Mesendoderm (in vitro differentiated cells): ENCODE measurements at regions not wholly inside any gene's neighbourhood (a gene's known extent, or its start where the extent isn't known, plus 50 kb on each side); places are given as distances from the start of the nearest gene placed in this dataset.
"Not testable (repeated sequence)": the region's sequence is repeated elsewhere in the genome, so short reads cannot be mapped to it uniquely, and the experiment has no call there.

Source experiments
- DNase-seq: peaks from one replicate; pipeline ENCODE4 v3.0.0; 2013
- H2AK5ac ChIP-seq: 2 replicates; pipeline ENCODE4 v1.6.1; 2013; ENCODE audit warnings: low read length, inconsistent platforms
- H2BK120ac ChIP-seq: 2 replicates; pipeline ENCODE4 v1.6.1; 2013; ENCODE audit warnings: low read depth, mild to moderate bottlenecking, low read length, moderate library complexity, mixed read lengths
- H2BK15ac ChIP-seq: replicated peaks from 2 replicates; pipeline ENCODE4 v1.6.1; 2013; ENCODE audit warnings: low read depth, mild to moderate bottlenecking, moderate library complexity
- H2BK5ac ChIP-seq: 2 replicates; pipeline ENCODE4 v1.6.1; 2013; ENCODE audit warnings: low read length, inconsistent platforms
- H3K18ac ChIP-seq: 2 replicates; pipeline ENCODE4 v1.6.1; 2013; ENCODE audit warnings: mild to moderate bottlenecking, low read length, mixed read lengths
- H3K23ac ChIP-seq: one replicate; pipeline ENCODE4 v1.6.1; 2013; ENCODE audit warnings: low read length
- H3K27ac ChIP-seq: 2 replicates; pipeline ENCODE4 v1.5.1; 2013; ENCODE audit warnings: low read depth, mild to moderate bottlenecking, inconsistent platforms, low read length, moderate library complexity
- H3K27me3 ChIP-seq: 2 replicates; pipeline ENCODE4 v1.6.1; 2013; ENCODE audit warnings: low read length, control low read depth, mild to moderate bottlenecking, inconsistent platforms; ENCODE audit not compliant: insufficient read depth, poor library complexity
- H3K36me3 ChIP-seq: 2 replicates; pipeline ENCODE4 v1.6.1; 2013; ENCODE audit warnings: low read length, inconsistent platforms; ENCODE audit not compliant: control insufficient read depth, insufficient read depth
- H3K4ac ChIP-seq: one replicate; pipeline ENCODE4 v1.6.1; 2013; ENCODE audit warnings: low read depth, mild to moderate bottlenecking, low read length, moderate library complexity
- H3K4me1 ChIP-seq: 2 replicates; pipeline ENCODE4 v1.6.1; 2013; ENCODE audit warnings: low read depth, low read length, inconsistent platforms; ENCODE audit not compliant: control insufficient read depth
- H3K4me2 ChIP-seq: 2 replicates; pipeline ENCODE4 v1.6.1; 2013; ENCODE audit warnings: low read length
- H3K4me3 ChIP-seq: 2 replicates; pipeline ENCODE4 v1.5.1; 2013; ENCODE audit warnings: mild to moderate bottlenecking, low read length
- H3K56ac ChIP-seq: one replicate; pipeline ENCODE4 v1.6.1; 2013; ENCODE audit warnings: low read length
- H3K79me1 ChIP-seq: 2 replicates; pipeline ENCODE4 v1.6.1; 2013; ENCODE audit warnings: low read length, inconsistent platforms
- H3K79me2 ChIP-seq: 2 replicates; pipeline ENCODE4 v1.6.1; 2013; ENCODE audit warnings: mild to moderate bottlenecking, low read length; ENCODE audit not compliant: control insufficient read depth, insufficient read depth
- H3K9ac ChIP-seq: 2 replicates; pipeline ENCODE4 v1.6.1; 2013; ENCODE audit warnings: low read length, inconsistent platforms
- H4K5ac ChIP-seq: one replicate; pipeline ENCODE4 v1.6.1; 2013; ENCODE audit warnings: low read length
- H4K8ac ChIP-seq: one replicate; pipeline ENCODE4 v1.6.1; 2013; ENCODE audit warnings: low read depth, mild to moderate bottlenecking, control low read depth, low read length, moderate library complexity
- WGBS: extraction: QIAGEN DNeasy Blood & Tissue Kit; methylation state at CpG from one replicate; pipeline ENCODE4 v1.1.7; 2013; ENCODE audit warnings: low lambda C conversion rate, missing lambda C conversion rate; ENCODE audit not compliant: insufficient coverage; ENCODE audit errors: extremely low coverage; 5-methylcytosine and 5-hydroxymethylcytosine counted together

DNA sequence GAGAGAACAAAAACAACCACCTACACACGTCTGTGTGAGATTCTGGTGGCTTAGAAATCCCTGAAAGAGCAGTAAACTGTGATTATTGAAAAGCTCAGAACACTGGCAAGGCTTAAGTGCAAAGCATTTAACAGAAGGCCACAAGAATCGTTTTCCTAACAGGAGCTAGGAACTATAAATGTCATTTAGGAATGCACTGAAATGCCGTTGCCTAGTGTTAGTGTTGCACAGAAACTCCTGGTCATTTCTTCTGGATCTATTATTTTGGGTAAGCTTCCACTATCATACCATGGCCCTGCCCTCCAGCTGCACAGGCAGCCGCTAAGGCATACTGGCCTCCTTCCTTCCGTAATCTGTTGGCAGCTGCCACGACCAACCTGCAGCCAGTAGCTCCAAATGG, 923.2 kb downstream of the NLGN4X start:
- Histone ChIP-seq H3K4ac (no peak overlapping the region), H3K27me3 (no peaks in the 10 kb centered on the region)
- WGBS: no CpG with 5 or more reads among the region's 6 CpGs

DNA sequence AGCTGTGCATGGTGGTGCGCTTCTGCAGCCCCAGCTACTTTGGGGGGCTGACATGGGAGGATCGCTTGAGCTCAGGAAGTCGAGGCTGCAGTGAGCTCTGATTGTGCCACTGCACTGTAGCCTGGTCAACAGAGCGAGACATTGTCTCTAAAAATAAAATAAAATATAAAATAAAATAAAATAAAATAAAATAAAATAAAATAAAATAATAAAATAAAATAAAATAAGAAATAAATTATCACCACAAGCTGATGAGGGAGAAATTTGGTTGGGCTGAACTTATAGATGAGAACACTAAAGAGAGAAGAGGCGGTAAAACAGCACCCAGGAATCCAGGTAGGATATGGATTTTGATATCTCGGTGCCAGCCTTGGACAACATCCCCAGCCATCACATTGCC, 933.7 kb downstream of the NLGN4X start:
- Histone ChIP-seq H4K8ac (no peak overlapping the region), H3K23ac (no peak overlapping the region), H3K79me1 (no peaks in the 10 kb centered on the region), H2BK120ac (no peak overlapping the region), H3K4me1 (no peaks in the 10 kb centered on the region), H2BK5ac (no peak overlapping the region), H3K27me3 (no peaks in the 10 kb centered on the region), H2AK5ac (no peak overlapping the region), H3K4me3 (no peak overlapping the region), H3K4me2 (no peak overlapping the region), H3K56ac (no peak overlapping the region), H3K9ac (no peak overlapping the region), H3K27ac (no peak overlapping the region), H2BK15ac (no peak overlapping the region), H3K36me3 (no peaks in the 10 kb centered on the region), H3K79me2 (no peaks in the 10 kb centered on the region), H4K5ac (no peak overlapping the region), H3K18ac (no peak overlapping the region), H3K4ac (no peak overlapping the region)
- WGBS: no CpG with 5 or more reads among the region's 6 CpGs
- DNase-seq: no peak

More for the DNA sequence above, 923.2 kb downstream of the NLGN4X start:
- H3K36me3 ChIP-seq: no peaks in the 10 kb centered on the region
- H3K4me2 ChIP-seq: no peak overlapping the region
- no peaks in the 10 kb centered on the region for H3K79me2 ChIP-seq
- H3K4me3 ChIP-seq: no peak overlapping the region
- no peak overlapping the region for H3K9ac ChIP-seq
- no peak overlapping the region for H4K5ac ChIP-seq
- H3K79me1 ChIP-seq: no peaks in the 10 kb centered on the region
- no peak overlapping the region for H3K18ac ChIP-seq
- H3K27ac ChIP-seq: no peak overlapping the region
- DNase-seq: no peak
- H3K56ac ChIP-seq: no peak overlapping the region
- no peak overlapping the region for H2BK15ac ChIP-seq
- no peak overlapping the region for H3K23ac ChIP-seq
- H4K8ac ChIP-seq: no peak overlapping the region
- no peak overlapping the region for H2BK5ac ChIP-seq
- no peak overlapping the region for H2BK120ac ChIP-seq
- H2AK5ac ChIP-seq: no peak overlapping the region
- H3K4me1 ChIP-seq: no peaks in the 10 kb centered on the region

DNA sequence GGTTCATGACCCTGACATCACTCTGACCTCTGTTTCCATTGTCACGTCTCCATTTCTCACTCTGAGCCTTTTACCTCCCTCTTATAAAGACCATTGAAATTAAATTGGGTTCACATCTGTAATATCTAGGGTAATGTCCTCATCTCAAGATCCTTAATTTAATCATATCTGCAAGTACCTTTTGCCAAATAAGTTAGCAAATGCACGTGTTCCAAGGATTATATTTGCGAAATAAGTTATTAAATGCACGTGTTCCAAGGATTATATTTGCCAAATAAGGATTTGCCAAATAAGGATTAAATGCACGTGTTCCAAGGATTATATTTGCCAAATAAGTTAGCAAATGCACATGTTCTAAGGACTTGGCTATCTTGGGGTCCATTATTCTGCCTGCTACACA, 938.0 kb downstream of the NLGN4X start:
- no CpG with 5 or more reads among the region's 5 CpGs for WGBS
- Histone ChIP-seq H2BK5ac (no peak overlapping the region), H3K36me3 (no peaks in the 10 kb centered on the region), H3K4me2 (no peak overlapping the region), H3K4ac (no peak overlapping the region), H3K27me3 (no peaks in the 10 kb centered on the region), H3K23ac (no peak overlapping the region), H4K8ac (no peak overlapping the region), H3K56ac (no peak overlapping the region), H3K4me3 (no peak overlapping the region), H2AK5ac (no peak overlapping the region), H3K79me1 (no peaks in the 10 kb centered on the region), H2BK15ac (no peak overlapping the region), H3K4me1 (no peaks in the 10 kb centered on the region), H3K9ac (no peak overlapping the region), H3K18ac (no peak overlapping the region), H2BK120ac (no peak overlapping the region), H3K79me2 (no peaks in the 10 kb centered on the region), H4K5ac (no peak overlapping the region), H3K27ac (no peak overlapping the region)
- no peak for DNase-seq

DNA sequence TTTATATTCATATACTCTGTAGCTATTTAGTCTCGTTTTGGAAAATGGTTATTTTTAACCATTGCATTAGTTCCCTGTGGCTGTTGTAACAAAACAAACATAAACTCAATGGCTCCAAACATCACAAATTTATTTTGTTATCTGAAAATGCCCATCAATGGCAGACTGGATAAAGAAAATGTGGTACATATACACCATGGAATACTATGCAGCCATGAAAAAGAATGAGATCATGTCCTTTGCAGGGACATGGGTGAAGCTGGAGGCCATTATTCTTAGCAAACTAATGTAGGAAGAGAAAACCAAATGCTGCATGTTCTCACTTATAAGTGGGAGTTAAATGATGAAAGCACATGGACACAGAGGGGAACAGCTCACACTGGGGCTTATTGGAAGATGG, 938.7 kb downstream of the NLGN4X start:
- H3K56ac ChIP-seq, H3K18ac ChIP-seq, H3K27me3 ChIP-seq, H4K5ac ChIP-seq, H3K4me1 ChIP-seq, H2BK120ac ChIP-seq, H3K23ac ChIP-seq, H3K79me1 ChIP-seq, H3K9ac ChIP-seq, H2BK15ac ChIP-seq, H3K4ac ChIP-seq, H3K4me3 ChIP-seq, H4K8ac ChIP-seq, H2AK5ac ChIP-seq, DNase-seq, H3K36me3 ChIP-seq, H2BK5ac ChIP-seq, H3K4me2 ChIP-seq, H3K27ac ChIP-seq, H3K79me2 ChIP-seq: not testable (repeated sequence)
- WGBS: no CpG with 5 or more reads among the region's 1 CpG

DNA sequence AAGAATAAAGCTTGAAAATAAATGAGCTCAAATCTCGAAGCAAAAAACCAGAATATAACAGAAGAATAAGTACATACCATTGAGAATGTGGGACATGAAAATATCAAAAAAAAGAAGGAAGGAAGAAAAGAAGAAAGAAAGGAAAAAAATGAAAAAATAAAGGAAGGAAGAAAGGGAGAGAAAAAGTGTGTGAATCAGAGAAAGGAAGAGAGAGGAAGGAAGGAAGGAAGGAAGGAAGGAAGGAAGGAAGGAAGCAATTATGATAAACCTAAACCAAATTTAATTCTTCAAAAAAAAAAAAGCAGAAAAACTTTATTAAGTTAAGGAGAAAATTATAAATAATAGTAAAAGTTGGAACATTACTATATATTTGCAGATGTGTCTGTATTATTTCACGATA, 949.8 kb downstream of the NLGN4X start:
- Histone ChIP-seq H3K56ac (no peak overlapping the region), H2BK5ac (no peak overlapping the region), H3K4me2 (no peak overlapping the region), H3K4me1 (no peaks in the 10 kb centered on the region), H3K36me3 (no peaks in the 10 kb centered on the region), H3K4ac (no peak overlapping the region), H3K79me2 (no peaks in the 10 kb centered on the region), H3K9ac (no peak overlapping the region), H3K4me3 (no peak overlapping the region), H3K79me1 (no peaks in the 10 kb centered on the region), H2AK5ac (no peak overlapping the region), H2BK120ac (no peak overlapping the region), H3K23ac (no peak overlapping the region), H2BK15ac (no peak overlapping the region), H3K18ac (no peak overlapping the region), H3K27me3 (no peaks in the 10 kb centered on the region), H3K27ac (no peak overlapping the region), H4K5ac (no peak overlapping the region), H4K8ac (no peak overlapping the region)
- 100% methylated on average over 1 of the region's 2 CpGs for WGBS
- DNase-seq: no peak

DNA sequence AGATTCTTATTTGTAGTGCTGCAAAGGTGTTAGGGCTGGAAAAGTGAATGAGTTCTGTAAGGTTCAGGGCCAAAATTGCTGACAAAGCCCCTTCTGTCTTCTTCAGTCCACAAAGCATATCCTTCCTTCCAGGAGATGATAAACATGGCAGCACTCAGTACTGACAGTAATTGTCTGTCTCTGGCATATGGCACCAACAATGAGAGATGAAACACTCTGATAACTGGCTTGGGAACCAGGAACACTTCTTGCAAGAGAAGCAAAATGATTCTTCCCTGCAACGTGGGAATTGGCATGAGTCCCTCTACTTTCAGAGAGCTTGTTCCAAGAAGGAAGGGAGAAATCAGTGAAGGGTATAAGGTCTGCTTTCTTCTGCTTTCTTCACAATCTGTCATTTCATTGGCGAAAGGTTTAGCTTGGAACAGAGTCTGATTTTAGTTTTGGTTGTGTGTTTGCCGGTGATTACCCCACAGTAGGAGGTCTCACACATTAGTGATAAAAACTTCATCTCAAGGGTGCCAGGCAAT, 963.3 kb downstream of the NLGN4X start:
- H2AK5ac ChIP-seq: no peak overlapping the region
- H2BK5ac ChIP-seq: no peak overlapping the region
- H3K79me1 ChIP-seq: no peaks in the 10 kb centered on the region
- H3K4ac ChIP-seq: no peak overlapping the region
- no peak overlapping the region for H3K27ac ChIP-seq
- H3K4me3 ChIP-seq: no peak overlapping the region
- no peaks in the 10 kb centered on the region for H3K27me3 ChIP-seq
- no peak overlapping the region for H3K9ac ChIP-seq
- H3K36me3 ChIP-seq: no peaks in the 10 kb centered on the region
- no peak overlapping the region for H4K8ac ChIP-seq
- H2BK15ac ChIP-seq: no peak overlapping the region
- no peak overlapping the region for H3K18ac ChIP-seq
- H3K79me2 ChIP-seq: no peaks in the 10 kb centered on the region
- H3K23ac ChIP-seq: no peak overlapping the region
- no peak overlapping the region for H2BK120ac ChIP-seq
- H4K5ac ChIP-seq: no peak overlapping the region
- H3K56ac ChIP-seq: no peak overlapping the region
- no peak for DNase-seq
- WGBS: no CpG with 5 or more reads among the region's 3 CpGs
- H3K4me1 ChIP-seq: no peaks in the 10 kb centered on the region
- no peak overlapping the region for H3K4me2 ChIP-seq
